ENCODE measurements at regions not wholly inside any gene's neighbourhood (a gene's known extent, or its start where the extent isn't known, plus 50 kb on each side); places are given as distances from the start of the nearest gene placed in this dataset.

- TF ChIP-seq POLR2A (IDR thresholded peaks at IDR 0.05; ENCODE audit: low read length) (no peak), GATA1 (IDR thresholded peaks at IDR 0.05; ENCODE audit: low read depth, low read length) (no peak)
Measured at GRCh38 chr4:160283081-160283480, 1180.2 kb downstream of the RAPGEF2 start.

All from erythroblast (primary cell).